CD14-positive monocyte (primary cell): ENCODE measurements at regions not wholly inside any gene's neighbourhood (a gene's known extent, or its start where the extent isn't known, plus 50 kb on each side); places are given as distances from the start of the nearest gene placed in this dataset.

Experiments
- DNase-seq, 3 donors: peaks; one replicate each; pipeline ENCODE4 v3.0.0-alpha.2; 2011 to 2022
- H2AFZ ChIP-seq: 2 replicates; pipeline ENCODE4 v1.6.0; 2012; ENCODE audit warnings: mild to moderate bottlenecking, low read depth, low read length, inconsistent platforms; ENCODE audit not compliant: insufficient read depth, poor library complexity, severe bottlenecking
- H3K27ac ChIP-seq, 2 donors: 1 replicate in 1 of 2; 2 replicates in 1 of 2; pipeline ENCODE4 v1.5.1; 2012 to 2013; ENCODE audit warnings: low read length in 2 of 2, control low read depth in 1 of 2, inconsistent platforms in 1 of 2, low read depth in 1 of 2, mild to moderate bottlenecking in 1 of 2
- H3K27me3 ChIP-seq, 2 donors: one replicate each; pipeline versions ENCODE4 v1.6.0 to v1.6.1; 2011 to 2013; ENCODE audit warnings: low read length in 2 of 2; ENCODE audit not compliant: control insufficient read depth in 2 of 2, insufficient read depth in 2 of 2
- H3K36me3 ChIP-seq, 2 donors: replicated peaks in 1 of 2; 1 replicate in 1 of 2; 2 replicates in 1 of 2; pipeline versions ENCODE4 v1.5.1 to v1.6.1; 2012 to 2013; ENCODE audit warnings: low read length in 2 of 2, control low read depth in 1 of 2, inconsistent platforms in 1 of 2, mild to moderate bottlenecking in 1 of 2; ENCODE audit not compliant: insufficient read depth in 2 of 2, control insufficient read depth in 1 of 2
- H3K4me1 ChIP-seq, 2 donors: 1 replicate in 1 of 2; 2 replicates in 1 of 2; pipeline versions ENCODE4 v1.5.1 to v1.6.1; 2012 to 2013; ENCODE audit warnings: low read length in 2 of 2, control low read depth in 1 of 2, inconsistent platforms in 1 of 2, mild to moderate bottlenecking in 1 of 2, moderate library complexity in 1 of 2; ENCODE audit not compliant: insufficient read depth in 2 of 2, control insufficient read depth in 1 of 2
- H3K4me2 ChIP-seq: replicated peaks from 2 replicates; pipeline ENCODE3; 2012; ENCODE audit warnings: low read length, moderate library complexity, mild to moderate bottlenecking; ENCODE audit not compliant: poor library complexity, severe bottlenecking; ENCODE audit errors: extremely low read depth
- H3K4me3 ChIP-seq, 3 experiments: fragments of 200-600 bp in 1 of 3; sonication (generic) in 1 of 3; replicated peaks in 1 of 3; 1 replicate in 2 of 3; 2 replicates in 1 of 3; pipeline ENCODE4 v1.5.1; 2011 to 2013; ENCODE audit warnings: low read length in 3 of 3, mild to moderate bottlenecking in 3 of 3, control low read depth in 2 of 3, low read depth in 2 of 3, inconsistent platforms in 1 of 3, moderate library complexity in 1 of 3
- H3K79me2 ChIP-seq: 2 replicates; pipeline ENCODE4 v1.6.0; 2012; ENCODE audit warnings: mild to moderate bottlenecking, control low read depth, inconsistent platforms, low read length, moderate library complexity; ENCODE audit not compliant: insufficient read depth
- H3K9ac ChIP-seq: 2 replicates; pipeline ENCODE4 v1.6.0; 2017; ENCODE audit warnings: low read length, mild to moderate bottlenecking; ENCODE audit not compliant: insufficient read depth, poor library complexity, severe bottlenecking
- H3K9me3 ChIP-seq, 2 donors: replicated peaks in 1 of 2; 1 replicate in 1 of 2; 2 replicates in 1 of 2; pipeline versions ENCODE4 v1.5.1 to v1.6.1; 2012 to 2013; ENCODE audit warnings: low read length in 2 of 2, control low read depth in 1 of 2; ENCODE audit not compliant: control insufficient read depth in 1 of 2, insufficient read depth in 1 of 2
- H4K20me1 ChIP-seq: 2 replicates; pipeline ENCODE4 v1.6.0; 2012; ENCODE audit warnings: mild to moderate bottlenecking, low read length, control low read depth, moderate library complexity; ENCODE audit not compliant: insufficient read depth
- H3K27ac Mint-ChIP-seq, 7 donors: one replicate each; pipeline ENCODE4 v1.8.0; 2020; ENCODE audit warnings: mild to moderate bottlenecking in 7 of 7, mixed read lengths in 7 of 7, moderate library complexity in 6 of 7, inconsistent platforms in 2 of 7
- H3K27me3 Mint-ChIP-seq, 3 donors: one replicate each; pipeline ENCODE4 v1.8.0; 2021 to 2022; ENCODE audit warnings: low read depth in 3 of 3, mild to moderate bottlenecking in 3 of 3, mixed read lengths in 3 of 3, moderate library complexity in 3 of 3, inconsistent platforms in 1 of 3
- H3K36me3 Mint-ChIP-seq, 2 donors: one replicate each; pipeline ENCODE4 v1.8.0; 2020; ENCODE audit warnings: mixed read lengths in 2 of 2, inconsistent platforms in 1 of 2, mild to moderate bottlenecking in 1 of 2
- H3K4me1 Mint-ChIP-seq: one replicate; pipeline ENCODE4 v1.8.0; 2020; ENCODE audit warnings: mild to moderate bottlenecking, mixed read lengths
- H3K4me3 Mint-ChIP-seq, 2 donors: one replicate each; pipeline ENCODE4 v1.8.0; 2020; ENCODE audit warnings: mild to moderate bottlenecking in 2 of 2, mixed read lengths in 2 of 2, moderate library complexity in 1 of 2
- H3K9me3 Mint-ChIP-seq, 7 donors: one replicate each; pipeline ENCODE4 v1.8.0; 2020 to 2022; ENCODE audit warnings: mixed read lengths in 7 of 7, mild to moderate bottlenecking in 6 of 7, moderate library complexity in 6 of 7, inconsistent platforms in 2 of 7
- WGBS: methylation state at CpG from one replicate; pipeline ENCODE4 v1.1.5; 2013; ENCODE audit warnings: missing lambda C conversion rate; ENCODE audit not compliant: insufficient coverage; 5-methylcytosine and 5-hydroxymethylcytosine counted together
- intact Hi-C, 2 donors: fragments of 100-400 bp; cut with micrococcal nuclease; formaldehyde crosslinking; loops; one replicate each; pipeline versions ENCODE4 v1.15.0 to v1.15.1; 2023
- TF ChIP-seq, protein P1 (sequence below): fragments of 200-600 bp; IDR thresholded peaks from one replicate; pipeline ENCODE4 v1.8.0; 2022; ENCODE audit warnings: antibody characterized with exemption, mild to moderate bottlenecking

DNA sequence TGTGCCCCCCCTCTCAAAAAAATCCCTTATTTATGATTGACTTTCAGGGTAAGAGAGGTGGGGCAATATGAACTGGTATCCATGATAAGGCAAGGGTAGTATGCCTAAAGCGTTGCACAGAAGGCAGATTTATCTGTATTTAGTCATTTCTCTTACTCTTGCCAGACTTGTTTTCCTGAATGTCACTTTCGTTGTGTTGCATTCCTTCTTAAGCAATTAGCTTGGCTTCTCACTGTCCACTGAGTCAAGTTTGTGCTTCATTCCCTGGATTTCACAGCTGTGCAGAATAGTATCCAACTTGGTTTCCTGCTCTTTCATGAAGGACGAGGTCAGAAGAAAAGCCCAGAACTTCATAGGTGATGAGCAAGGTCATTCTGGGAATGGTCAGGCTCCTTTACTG lies 301.5 kb upstream of the ACTBL2 start:
- Histone ChIP-seq H3K9ac (no peak overlapping the region), H3K4me3 (no peak overlapping the region), H2AFZ (no peak overlapping the region), H3K36me3 (no peaks in the 10 kb centered on the region), H3K79me2 (no peaks in the 10 kb centered on the region), H3K27ac (no peak overlapping the region), H3K9me3 (no peaks in the 10 kb centered on the region), H3K4me2 (no peak overlapping the region), H3K27me3 (no peaks in the 10 kb centered on the region), H3K4me1 (no peaks in the 10 kb centered on the region), H4K20me1 (no peaks in the 10 kb centered on the region)
- H3K4me1 Mint-ChIP-seq: no peaks in the 10 kb centered on the region
- no peak overlapping the region for H3K4me3 Mint-ChIP-seq
- TF ChIP-seq, protein P1, sequence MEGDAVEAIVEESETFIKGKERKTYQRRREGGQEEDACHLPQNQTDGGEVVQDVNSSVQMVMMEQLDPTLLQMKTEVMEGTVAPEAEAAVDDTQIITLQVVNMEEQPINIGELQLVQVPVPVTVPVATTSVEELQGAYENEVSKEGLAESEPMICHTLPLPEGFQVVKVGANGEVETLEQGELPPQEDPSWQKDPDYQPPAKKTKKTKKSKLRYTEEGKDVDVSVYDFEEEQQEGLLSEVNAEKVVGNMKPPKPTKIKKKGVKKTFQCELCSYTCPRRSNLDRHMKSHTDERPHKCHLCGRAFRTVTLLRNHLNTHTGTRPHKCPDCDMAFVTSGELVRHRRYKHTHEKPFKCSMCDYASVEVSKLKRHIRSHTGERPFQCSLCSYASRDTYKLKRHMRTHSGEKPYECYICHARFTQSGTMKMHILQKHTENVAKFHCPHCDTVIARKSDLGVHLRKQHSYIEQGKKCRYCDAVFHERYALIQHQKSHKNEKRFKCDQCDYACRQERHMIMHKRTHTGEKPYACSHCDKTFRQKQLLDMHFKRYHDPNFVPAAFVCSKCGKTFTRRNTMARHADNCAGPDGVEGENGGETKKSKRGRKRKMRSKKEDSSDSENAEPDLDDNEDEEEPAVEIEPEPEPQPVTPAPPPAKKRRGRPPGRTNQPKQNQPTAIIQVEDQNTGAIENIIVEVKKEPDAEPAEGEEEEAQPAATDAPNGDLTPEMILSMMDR: no peak
- H3K36me3 Mint-ChIP-seq: no peaks in the 10 kb centered on the region
- H3K27ac Mint-ChIP-seq: no peak overlapping the region
- peaks cover 0 to 4% (median 3%) of the 10 kb centered on the region in 3 donors for H3K27me3 Mint-ChIP-seq
- 78% methylated on average over 1 of the region's 3 CpGs for WGBS
- intact Hi-C loops: no loop called here
- H3K9me3 Mint-ChIP-seq: no peaks in the 10 kb centered on the region
- no peak for DNase-seq

- Histone ChIP-seq H3K4me2 (no peak overlapping the region), H3K4me1 (no peaks in the 10 kb centered on the region), H3K27me3 (no peaks in the 10 kb centered on the region), H3K4me3 (no peak overlapping the region), H3K27ac (no peak overlapping the region), H2AFZ (no peak overlapping the region), H3K9me3 (no peaks in the 10 kb centered on the region), H4K20me1 (no peaks in the 10 kb centered on the region), H3K36me3 (no peaks in the 10 kb centered on the region), H3K9ac (no peak overlapping the region), H3K79me2 (no peaks in the 10 kb centered on the region)
- Mint-ChIP-seq H3K9me3 (no peaks in the 10 kb centered on the region), H3K27me3 (peaks cover 0 to 3% (median 2%) of the 10 kb centered on the region in 3 donors), H3K4me3 (no peak overlapping the region), H3K27ac (no peak overlapping the region), H3K36me3 (no peaks in the 10 kb centered on the region), H3K4me1 (no peaks in the 10 kb centered on the region)
- DNase-seq: no peak
- TF ChIP-seq, protein P1: no peak
- no CpG with 5 or more reads among the region's 2 CpGs for WGBS
- intact Hi-C loops: no loop called here
Observed at GRCh38 chr5:57783693-57784092, 301.1 kb upstream of the ACTBL2 start.
